ENCODE measurements at regions not wholly inside any gene's neighbourhood (a gene's known extent, or its start where the extent isn't known, plus 50 kb on each side); places are given as distances from the start of the nearest gene placed in this dataset.

DNA sequence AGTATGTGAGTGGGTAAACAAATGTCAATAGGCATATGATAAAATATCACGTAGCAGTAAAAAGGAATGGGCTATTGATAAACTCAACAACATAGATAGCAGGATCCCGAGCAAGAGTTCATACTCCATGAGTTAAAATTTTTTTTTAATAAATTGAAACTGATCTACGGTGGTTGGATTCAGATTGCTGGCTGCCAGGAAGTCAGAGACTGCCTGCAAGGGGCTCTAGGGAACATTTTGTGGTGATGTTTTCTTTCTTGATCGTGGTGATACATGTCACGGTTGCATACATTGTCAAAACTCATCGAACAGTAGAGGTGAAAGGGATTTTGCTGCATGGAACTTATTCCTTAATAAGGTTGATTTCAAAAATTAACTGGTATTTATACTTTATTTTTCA lies 62.6 kb upstream of the WNT7B start:
- peaks cover 5% of the 10 kb centered on the region for H3K27me3 ChIP-seq (ENCODE audit: insufficient read depth, low read length)
- H3K4me2 ChIP-seq (ENCODE audit: low read length), result no peak overlapping the region
- H3K9ac ChIP-seq (ENCODE audit: low read length), result no peak overlapping the region
- H2BK12ac ChIP-seq (ENCODE audit: low read length), result no peak overlapping the region
- H3K23ac ChIP-seq (ENCODE audit: low read length), result no peak overlapping the region
- H4K91ac ChIP-seq (ENCODE audit: low read depth, low read length), result no peak overlapping the region
- DNase-seq, result no peak
- H3K79me1 ChIP-seq (ENCODE audit: low read length), result peaks cover 3% of the 10 kb centered on the region
- WGBS (ENCODE audit: extremely low coverage, insufficient coverage, insufficient read length), result no CpG with 5 or more reads among the region's 6 CpGs
- no peak overlapping the region for H3K18ac ChIP-seq (ENCODE audit: low read length)
- H3K4ac ChIP-seq (ENCODE audit: low read depth, low read length), result no peak overlapping the region
- H3K36me3 ChIP-seq (ENCODE audit: control insufficient read depth in 1 of 2, insufficient read depth in 2 of 2, low read length in 2 of 2), result no peaks in the 10 kb centered on the region
- H2BK120ac ChIP-seq (ENCODE audit: insufficient read depth, low read length, poor library complexity), result no peak overlapping the region
- peaks cover 6% of the 10 kb centered on the region for H3K9me3 ChIP-seq (ENCODE audit: insufficient read depth, low read depth, low read length)
- no peak overlapping the region for H4K12ac ChIP-seq (ENCODE audit: low read depth, low read length)
- no peak overlapping the region for H2AFZ ChIP-seq (ENCODE audit: insufficient read depth, low read length, poor library complexity)
- H3K79me2 ChIP-seq (ENCODE audit: control insufficient read depth, insufficient read depth, low read length, poor library complexity), result peaks cover 3% of the 10 kb centered on the region
- H4K8ac ChIP-seq (ENCODE audit: low read depth, low read length), result no peak overlapping the region
- H2AK5ac ChIP-seq (ENCODE audit: low read length), result no peak overlapping the region
- H2BK5ac ChIP-seq (ENCODE audit: low read depth, low read length, poor library complexity), result no peak overlapping the region
- no peak overlapping the region for H3K27ac ChIP-seq (ENCODE audit: low read depth, low read length)
- no peak overlapping the region for H3K4me3 ChIP-seq (ENCODE audit: low read depth, low read length)
- H3K4me1 ChIP-seq (ENCODE audit: control insufficient read depth in 1 of 2, insufficient read depth in 2 of 2, low read length in 2 of 2), result peaks cover 13% of the 10 kb centered on the region in 2 experiments
- no peak overlapping the region for H3K14ac ChIP-seq (ENCODE audit: low read length)

DNA sequence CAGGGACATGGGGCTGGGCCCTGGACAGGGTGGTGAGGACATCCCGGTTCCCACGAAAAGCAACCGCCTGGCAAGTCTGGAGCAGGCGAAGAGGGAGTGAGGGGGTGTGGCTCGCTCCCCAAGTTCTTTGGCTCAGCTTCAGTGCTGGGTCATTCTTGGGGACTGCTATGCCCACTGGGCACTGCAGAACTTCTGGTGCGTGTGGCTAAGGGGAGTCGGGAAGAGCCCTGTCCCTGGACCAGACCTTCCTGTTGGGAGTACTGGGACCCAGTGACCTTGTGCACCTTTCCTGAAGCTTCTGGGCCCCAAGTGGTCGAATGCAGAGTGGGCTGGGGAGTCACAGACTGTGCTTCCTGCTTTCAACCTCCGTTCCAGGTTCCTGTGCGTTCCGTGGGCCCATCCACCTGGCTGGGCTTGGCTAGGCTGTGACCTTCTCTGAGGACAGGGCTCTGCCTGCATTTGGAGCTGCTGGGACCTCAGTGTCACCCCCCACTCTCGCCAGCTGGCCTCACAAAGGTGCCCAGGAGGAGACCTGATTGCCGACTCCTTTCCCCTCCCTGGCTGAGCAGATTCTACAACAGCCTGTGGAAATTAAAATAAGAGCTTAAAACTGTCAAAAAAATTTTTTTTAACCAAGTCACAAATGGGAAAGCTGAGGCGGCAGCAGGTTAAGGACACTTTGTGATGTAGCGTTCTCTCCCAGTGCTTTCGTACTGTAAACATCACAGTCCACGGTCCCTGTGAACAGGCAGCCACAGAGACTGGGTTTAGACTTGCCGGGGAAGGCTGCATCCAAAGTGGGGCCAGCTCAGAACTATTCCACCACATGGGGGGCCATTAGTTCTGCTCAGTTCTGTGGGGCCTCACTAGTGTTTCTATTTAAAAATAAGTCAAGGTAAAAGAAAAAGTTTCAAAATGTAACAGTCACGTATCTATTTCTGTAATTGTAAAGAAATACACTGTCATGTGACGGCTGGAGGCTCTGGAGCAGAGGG lies 63.8 kb upstream of the WNT7B start:
- no peak overlapping the region for H4K91ac ChIP-seq (ENCODE audit: low read depth, low read length)
- H3K4ac ChIP-seq (ENCODE audit: low read depth, low read length), result no peak overlapping the region
- no peak overlapping the region for H2AFZ ChIP-seq (ENCODE audit: insufficient read depth, low read length, poor library complexity)
- DNase-seq, result no peak
- H3K79me2 ChIP-seq (ENCODE audit: control insufficient read depth, insufficient read depth, low read length, poor library complexity), result peaks cover 3% of the 10 kb centered on the region
- no peak overlapping the region for H2BK5ac ChIP-seq (ENCODE audit: low read depth, low read length, poor library complexity)
- H2BK12ac ChIP-seq (ENCODE audit: low read length), result no peak overlapping the region
- H3K4me3 ChIP-seq (ENCODE audit: low read depth, low read length), result no peak overlapping the region
- peaks cover 13% of the 10 kb centered on the region in 2 experiments for H3K4me1 ChIP-seq (ENCODE audit: control insufficient read depth in 1 of 2, insufficient read depth in 2 of 2, low read length in 2 of 2)
- H3K18ac ChIP-seq (ENCODE audit: low read length), result no peak overlapping the region
- peaks cover 3% of the 10 kb centered on the region for H3K79me1 ChIP-seq (ENCODE audit: low read length)
- H3K4me2 ChIP-seq (ENCODE audit: low read length), result no peak overlapping the region
- no peak overlapping the region for H3K27ac ChIP-seq (ENCODE audit: low read depth, low read length)
- H3K27me3 ChIP-seq (ENCODE audit: insufficient read depth, low read length), result peaks cover 17% of the 10 kb centered on the region
- no peak overlapping the region for H3K23ac ChIP-seq (ENCODE audit: low read length)
- H4K8ac ChIP-seq (ENCODE audit: low read depth, low read length), result no peak overlapping the region
- no CpG with 5 or more reads among the region's 20 CpGs for WGBS (ENCODE audit: extremely low coverage, insufficient coverage, insufficient read length)
- no peaks in the 10 kb centered on the region for H3K36me3 ChIP-seq (ENCODE audit: control insufficient read depth in 1 of 2, insufficient read depth in 2 of 2, low read length in 2 of 2)
- H2BK120ac ChIP-seq (ENCODE audit: insufficient read depth, low read length, poor library complexity), result no peak overlapping the region
- H2AK5ac ChIP-seq (ENCODE audit: low read length), result no peak overlapping the region
- H4K12ac ChIP-seq (ENCODE audit: low read depth, low read length), result no peak overlapping the region
- peaks cover 11% of the 10 kb centered on the region for H3K9me3 ChIP-seq (ENCODE audit: insufficient read depth, low read depth, low read length)
- H3K9ac ChIP-seq (ENCODE audit: low read length), result no peak overlapping the region
- no peak overlapping the region for H3K14ac ChIP-seq (ENCODE audit: low read length)

- H3K18ac ChIP-seq (ENCODE audit: low read length), result no peak overlapping the region
- H3K27ac ChIP-seq (ENCODE audit: low read depth, low read length), result no peak overlapping the region
- H3K4me3 ChIP-seq (ENCODE audit: low read depth, low read length), result no peak overlapping the region
- no peaks in the 10 kb centered on the region for H3K79me2 ChIP-seq (ENCODE audit: control insufficient read depth, insufficient read depth, low read length, poor library complexity)
- no peak overlapping the region for H3K4ac ChIP-seq (ENCODE audit: low read depth, low read length)
- H3K27me3 ChIP-seq (ENCODE audit: insufficient read depth, low read length), result peaks cover 22% of the 10 kb centered on the region
- H4K91ac ChIP-seq (ENCODE audit: low read depth, low read length), result no peak overlapping the region
- no peak overlapping the region for H4K8ac ChIP-seq (ENCODE audit: low read depth, low read length)
- peaks cover 11% of the 10 kb centered on the region for H3K9me3 ChIP-seq (ENCODE audit: insufficient read depth, low read depth, low read length)
- no peak overlapping the region for H4K12ac ChIP-seq (ENCODE audit: low read depth, low read length)
- H3K9ac ChIP-seq (ENCODE audit: low read length), result no peak overlapping the region
- no peaks in the 10 kb centered on the region for H3K79me1 ChIP-seq (ENCODE audit: low read length)
- no peak overlapping the region for H3K4me2 ChIP-seq (ENCODE audit: low read length)
- H2BK120ac ChIP-seq (ENCODE audit: insufficient read depth, low read length, poor library complexity), result no peak overlapping the region
- H3K23ac ChIP-seq (ENCODE audit: low read length), result no peak overlapping the region
- no peak overlapping the region for H2AFZ ChIP-seq (ENCODE audit: insufficient read depth, low read length, poor library complexity)
- peaks cover 8 to 9% of the 10 kb centered on the region in 2 experiments for H3K4me1 ChIP-seq (ENCODE audit: control insufficient read depth in 1 of 2, insufficient read depth in 2 of 2, low read length in 2 of 2)
- H2BK5ac ChIP-seq (ENCODE audit: low read depth, low read length, poor library complexity), result no peak overlapping the region
- H3K36me3 ChIP-seq (ENCODE audit: control insufficient read depth in 1 of 2, insufficient read depth in 2 of 2, low read length in 2 of 2), result no peaks in the 10 kb centered on the region
- H2BK12ac ChIP-seq (ENCODE audit: low read length), result no peak overlapping the region
- no CpG with 5 or more reads among the region's 9 CpGs for WGBS (ENCODE audit: extremely low coverage, insufficient coverage, insufficient read length)
- H3K14ac ChIP-seq (ENCODE audit: low read length), result no peak overlapping the region
- no peak overlapping the region for H2AK5ac ChIP-seq (ENCODE audit: low read length)
- DNase-seq, result no peak
Measured at GRCh38 chr22:46041642-46042041, 64.7 kb upstream of the WNT7B start.

GRCh38 chr22:46042786-46043185 lies 65.8 kb upstream of the WNT7B start:
- WGBS (ENCODE audit: extremely low coverage, insufficient coverage, insufficient read length), result no CpG with 5 or more reads among the region's 11 CpGs
- Histone ChIP-seq H3K27ac (ENCODE audit: low read depth, low read length) (no peak overlapping the region), H3K9ac (ENCODE audit: low read length) (no peak overlapping the region), H2BK5ac (ENCODE audit: low read depth, low read length, poor library complexity) (no peak overlapping the region), H3K23ac (ENCODE audit: low read length) (no peak overlapping the region), H3K18ac (ENCODE audit: low read length) (no peak overlapping the region), H4K8ac (ENCODE audit: low read depth, low read length) (no peak overlapping the region), H3K27me3 (ENCODE audit: insufficient read depth, low read length) (peaks cover 22% of the 10 kb centered on the region), H3K36me3 (ENCODE audit: control insufficient read depth in 1 of 2, insufficient read depth in 2 of 2, low read length in 2 of 2) (no peaks in the 10 kb centered on the region), H2AFZ (ENCODE audit: insufficient read depth, low read length, poor library complexity) (no peak overlapping the region), H3K79me2 (ENCODE audit: control insufficient read depth, insufficient read depth, low read length, poor library complexity) (no peaks in the 10 kb centered on the region), H3K4me1 (ENCODE audit: control insufficient read depth in 1 of 2, insufficient read depth in 2 of 2, low read length in 2 of 2) (peaks cover 7 to 9% of the 10 kb centered on the region in 2 experiments), H3K4ac (ENCODE audit: low read depth, low read length) (no peak overlapping the region), H3K79me1 (ENCODE audit: low read length) (no peaks in the 10 kb centered on the region), H3K4me3 (ENCODE audit: low read depth, low read length) (no peak overlapping the region), H3K9me3 (ENCODE audit: insufficient read depth, low read depth, low read length) (peaks cover 11% of the 10 kb centered on the region), H3K4me2 (ENCODE audit: low read length) (no peak overlapping the region), H3K14ac (ENCODE audit: low read length) (no peak overlapping the region), H2BK120ac (ENCODE audit: insufficient read depth, low read length, poor library complexity) (no peak overlapping the region), H2BK12ac (ENCODE audit: low read length) (no peak overlapping the region), H2AK5ac (ENCODE audit: low read length) (no peak overlapping the region), H4K12ac (ENCODE audit: low read depth, low read length) (no peak overlapping the region), H4K91ac (ENCODE audit: low read depth, low read length) (no peak overlapping the region)
- no peak for DNase-seq

Measured in trophoblast cell (in vitro differentiated cells and primary cell).